Activated T-cell treated with anti-CD3 and anti-CD28 coated beads, Interleukin-2, amount 50 U/mL, for 1 hour (primary cell): ENCODE measurements at regions not wholly inside any gene's neighbourhood (a gene's known extent, or its start where the extent isn't known, plus 50 kb on each side); places are given as distances from the start of the nearest gene placed in this dataset.

Source experiments
- DNase-seq: peaks from one replicate; pipeline ENCODE4 v3.0.0-alpha.2; 2020

DNA sequence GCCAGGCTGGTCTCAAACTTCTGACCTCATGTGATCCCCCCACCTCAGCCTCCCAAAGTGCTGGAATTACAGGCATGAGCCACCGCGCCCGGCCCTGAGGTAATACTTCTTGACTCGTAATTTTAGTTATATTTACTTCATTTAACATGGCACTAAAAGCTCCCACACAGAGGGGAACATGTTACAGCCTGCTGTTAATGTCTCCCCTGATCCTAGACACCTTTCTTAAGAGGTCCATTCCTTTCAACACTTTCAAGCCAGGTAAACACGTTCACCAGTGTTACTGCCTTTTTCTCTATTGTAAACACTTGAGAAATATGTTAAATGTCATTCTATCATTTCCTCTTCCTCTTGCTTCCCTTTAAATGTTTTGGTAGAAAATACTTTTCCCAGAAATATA is 161.4 kb downstream of the METTL4 start:
- no peak for DNase-seq

DNA sequence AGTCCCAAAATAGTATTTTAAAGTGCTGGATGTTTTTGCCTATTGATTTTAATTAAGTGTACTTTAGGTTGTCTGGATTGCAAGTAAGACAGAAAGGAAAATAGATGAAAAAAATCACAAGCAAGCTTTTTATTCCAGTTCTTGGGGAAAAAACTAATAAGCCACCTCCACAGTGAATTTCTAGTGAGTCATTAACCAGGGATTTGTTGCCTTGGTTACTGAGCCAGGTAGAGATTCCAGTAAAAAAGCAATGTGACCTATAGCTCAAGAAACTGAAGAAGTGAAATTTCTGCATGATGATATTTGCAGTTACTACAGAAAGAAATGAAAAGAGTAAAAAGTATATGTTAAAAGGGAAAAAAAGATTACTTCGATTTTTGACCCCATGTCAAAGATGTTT is 160.6 kb downstream of the METTL4 start:
- DNase-seq = no peak

DNA sequence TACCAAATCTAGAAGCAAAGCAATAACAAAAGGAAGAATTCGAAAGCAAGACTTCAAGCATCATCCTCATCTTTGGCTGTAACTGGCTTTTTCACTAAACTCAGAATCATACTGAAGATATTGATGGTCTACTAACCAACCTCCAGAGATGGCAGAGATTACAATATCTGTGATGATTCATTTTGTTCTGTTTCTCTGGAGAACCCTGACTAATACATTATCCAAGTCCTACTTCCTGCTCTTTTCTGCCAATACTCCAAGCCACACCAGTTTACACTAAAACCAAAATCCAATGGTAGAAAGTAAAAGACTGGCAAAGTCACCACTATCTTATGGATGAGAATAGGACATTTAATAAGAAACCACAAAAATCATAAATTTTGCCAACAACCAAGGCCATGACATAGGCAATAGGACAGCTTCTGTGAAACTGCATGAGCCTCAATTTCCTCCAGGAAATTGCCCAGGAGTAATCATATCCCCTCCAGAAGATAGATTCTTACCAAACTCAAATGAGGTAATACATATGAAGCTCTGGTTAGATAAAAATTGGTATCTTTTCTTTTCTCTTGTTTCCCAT is 159.8 kb downstream of the METTL4 start:
- DNase-seq = no peak

DNA sequence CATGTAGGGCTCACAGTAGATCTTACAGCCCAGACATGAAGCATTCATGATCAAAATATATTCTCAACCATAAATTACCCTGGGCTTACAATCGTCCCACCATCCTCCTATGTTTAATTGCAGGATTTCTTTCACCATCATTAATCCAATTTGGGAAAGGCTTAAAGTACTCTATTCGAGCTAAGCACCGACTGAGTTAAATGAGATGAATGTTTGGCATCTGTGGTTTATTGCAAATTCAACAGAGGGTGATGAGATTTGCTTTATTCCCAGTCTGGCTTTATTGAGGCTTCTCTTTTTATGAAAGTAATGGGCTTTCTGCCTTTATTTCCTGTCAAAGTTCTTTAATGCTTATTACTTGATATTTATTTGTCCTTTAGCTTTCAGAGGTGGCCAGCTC is 159.0 kb downstream of the METTL4 start:
- DNase-seq = no peak

DNA sequence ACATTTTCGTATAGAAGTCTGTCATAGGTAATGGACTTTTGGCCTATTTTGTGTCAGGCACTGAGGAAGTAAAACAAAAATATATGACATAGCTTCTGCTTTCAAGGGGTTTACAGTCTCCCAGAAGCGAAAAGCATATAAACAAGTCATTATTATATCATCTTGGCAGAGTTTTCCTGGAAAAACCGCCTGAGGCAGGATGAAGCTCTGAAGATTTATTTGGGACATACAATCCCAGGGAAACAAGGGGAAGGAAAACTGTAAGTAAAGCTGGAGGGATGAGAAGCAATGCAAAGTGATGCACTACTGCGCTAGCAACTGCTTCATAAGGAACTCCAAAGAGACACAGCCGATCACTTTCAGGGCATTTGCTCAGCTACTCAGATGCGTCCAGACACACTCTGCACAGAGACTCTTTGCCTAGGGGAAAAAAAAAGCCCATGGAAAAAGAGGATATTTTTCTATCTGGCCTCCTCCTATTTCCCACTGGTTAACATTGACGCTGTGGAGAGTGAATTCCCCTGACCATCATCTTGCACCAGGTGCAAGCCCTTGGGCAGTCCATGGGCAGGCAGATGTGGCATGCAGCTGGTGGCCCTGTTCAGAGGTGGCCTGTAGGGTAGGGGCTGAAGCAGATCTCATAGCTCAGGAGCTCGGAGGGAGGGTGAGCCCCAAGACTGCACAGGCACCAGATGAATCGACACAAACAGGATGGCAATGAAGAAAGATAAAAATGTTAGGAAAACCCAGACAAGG is 158.1 kb downstream of the METTL4 start:
- no peak for DNase-seq

DNA sequence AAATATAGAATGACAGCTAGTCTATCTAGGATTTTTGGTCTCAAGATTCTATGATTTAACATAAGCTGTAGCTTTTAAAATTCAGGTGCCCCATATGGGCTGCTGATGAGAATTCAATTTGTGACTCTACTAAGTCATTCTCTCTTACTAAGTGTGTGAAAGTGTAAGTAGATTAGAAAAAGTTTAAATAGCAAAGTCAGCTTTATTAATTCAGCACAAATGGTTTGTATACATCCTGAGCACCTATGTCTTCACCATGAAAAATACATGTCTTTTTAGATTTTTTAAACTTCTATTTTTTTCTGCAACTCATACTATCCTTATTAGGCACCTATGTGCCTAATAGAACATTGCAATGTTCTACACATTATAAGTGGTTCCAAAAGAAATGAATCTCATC is 157.1 kb downstream of the METTL4 start:
- no peak for DNase-seq

DNA sequence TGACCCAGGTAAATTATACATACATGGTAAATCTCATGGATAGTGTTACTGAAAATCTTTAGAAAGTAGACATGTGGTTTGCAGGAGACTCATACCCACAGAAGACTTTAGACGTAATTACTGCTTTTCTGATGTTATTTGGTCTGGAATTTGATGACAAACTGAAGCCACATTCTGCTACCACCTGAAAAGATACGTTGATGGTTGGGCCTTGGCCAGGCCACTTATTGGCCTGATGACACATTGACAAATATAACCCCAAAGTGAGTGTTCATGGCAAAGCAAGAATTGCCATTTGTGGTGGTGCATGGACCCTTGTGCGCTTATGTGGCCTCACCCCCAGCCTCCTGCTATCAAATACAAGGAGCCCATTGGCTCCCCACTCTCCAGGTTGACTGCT is 155.6 kb downstream of the METTL4 start:
- no peak for DNase-seq

DNA sequence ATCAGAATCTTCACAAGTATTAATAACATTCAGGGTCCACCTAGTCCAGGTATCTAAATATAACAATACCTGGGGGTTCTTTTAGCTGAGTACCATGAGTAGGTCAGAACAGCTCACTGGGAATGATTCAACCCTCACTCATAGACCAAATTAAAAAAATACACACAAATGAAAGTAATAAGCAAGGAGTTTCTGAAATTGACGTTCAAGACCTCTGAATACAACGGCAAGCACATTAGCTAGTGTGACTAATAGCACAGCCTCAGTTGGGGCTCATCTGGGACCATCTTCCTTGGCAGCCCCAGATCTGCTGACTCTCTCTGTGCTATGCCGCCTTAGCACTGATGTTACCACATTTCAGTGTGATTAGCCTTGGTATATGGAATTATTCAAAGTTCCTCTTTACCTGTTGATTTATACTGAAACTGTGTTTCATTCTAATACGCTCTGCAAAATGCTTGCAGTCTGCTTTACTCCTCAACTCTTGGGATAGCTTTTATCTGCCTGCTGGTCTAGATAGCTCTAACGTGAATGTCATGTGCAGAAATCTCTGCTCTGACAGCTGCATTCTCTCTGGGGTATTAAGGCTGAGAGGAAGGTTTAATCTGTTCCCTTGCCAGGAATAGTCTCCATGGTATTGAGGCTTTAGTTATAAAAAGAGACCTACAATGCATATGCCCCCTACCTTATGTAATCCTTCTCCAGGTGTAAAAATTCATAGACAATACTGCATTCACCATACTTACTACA is 153.3 kb downstream of the METTL4 start:
- DNase-seq = no peak

DNA sequence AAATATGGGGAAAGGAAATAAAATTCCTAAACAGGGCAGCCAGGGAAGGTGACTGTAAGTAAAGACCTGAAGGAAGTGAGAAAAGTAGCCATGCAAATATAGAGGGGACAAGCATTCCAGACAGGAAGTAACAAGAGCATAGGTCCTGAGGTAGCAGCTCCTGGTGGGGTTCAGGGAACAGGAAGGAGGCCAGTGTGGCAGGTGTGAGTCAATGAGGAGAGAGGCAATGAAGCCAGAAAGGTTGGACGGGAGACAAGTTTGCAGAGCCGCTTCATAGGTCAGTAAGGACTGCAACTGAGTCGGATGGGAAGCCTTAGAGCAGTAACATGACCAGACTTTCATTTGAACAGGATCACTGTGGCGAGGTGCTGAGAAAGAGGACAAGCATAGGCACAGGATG is 150.9 kb downstream of the METTL4 start:
- DNase-seq = no peak

DNA sequence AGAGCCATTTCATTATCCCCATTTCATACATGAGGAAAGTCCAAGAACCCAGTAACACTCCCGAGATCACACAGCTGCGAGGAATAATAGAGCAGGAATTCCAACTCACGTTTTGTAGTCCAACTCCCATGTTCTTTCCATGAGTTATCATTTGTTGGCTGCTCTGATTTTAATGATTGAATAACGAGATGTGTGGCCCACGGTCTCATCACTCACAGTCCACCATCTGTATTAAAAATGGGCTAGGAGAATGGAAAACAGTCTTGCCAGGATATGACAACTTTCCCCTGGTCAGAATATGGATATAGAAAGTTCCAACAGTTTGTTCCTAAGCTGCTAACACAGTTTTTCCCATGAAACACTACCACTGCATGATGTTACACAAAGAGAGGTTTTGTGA is 147.5 kb downstream of the METTL4 start:
- DNase-seq = no peak

DNA sequence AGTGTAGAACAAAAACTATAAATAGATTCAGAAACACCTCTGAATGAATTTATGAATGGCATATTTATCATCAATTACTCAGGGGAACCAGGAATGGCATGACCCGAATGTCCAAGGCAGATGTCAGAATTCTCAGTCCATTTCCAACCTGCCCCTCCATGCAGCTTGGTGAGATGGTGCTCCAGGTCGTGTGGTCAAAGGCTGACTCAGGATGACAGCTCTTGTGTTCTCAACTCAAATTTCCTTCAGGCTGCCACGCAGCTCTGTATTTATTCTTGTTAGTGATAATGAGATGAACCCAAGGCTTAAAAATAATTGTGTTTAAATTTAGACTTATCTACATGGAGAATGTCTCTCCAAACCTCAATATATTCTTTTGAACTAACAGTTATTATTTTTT is 146.9 kb downstream of the METTL4 start:
- DNase-seq = no peak

DNA sequence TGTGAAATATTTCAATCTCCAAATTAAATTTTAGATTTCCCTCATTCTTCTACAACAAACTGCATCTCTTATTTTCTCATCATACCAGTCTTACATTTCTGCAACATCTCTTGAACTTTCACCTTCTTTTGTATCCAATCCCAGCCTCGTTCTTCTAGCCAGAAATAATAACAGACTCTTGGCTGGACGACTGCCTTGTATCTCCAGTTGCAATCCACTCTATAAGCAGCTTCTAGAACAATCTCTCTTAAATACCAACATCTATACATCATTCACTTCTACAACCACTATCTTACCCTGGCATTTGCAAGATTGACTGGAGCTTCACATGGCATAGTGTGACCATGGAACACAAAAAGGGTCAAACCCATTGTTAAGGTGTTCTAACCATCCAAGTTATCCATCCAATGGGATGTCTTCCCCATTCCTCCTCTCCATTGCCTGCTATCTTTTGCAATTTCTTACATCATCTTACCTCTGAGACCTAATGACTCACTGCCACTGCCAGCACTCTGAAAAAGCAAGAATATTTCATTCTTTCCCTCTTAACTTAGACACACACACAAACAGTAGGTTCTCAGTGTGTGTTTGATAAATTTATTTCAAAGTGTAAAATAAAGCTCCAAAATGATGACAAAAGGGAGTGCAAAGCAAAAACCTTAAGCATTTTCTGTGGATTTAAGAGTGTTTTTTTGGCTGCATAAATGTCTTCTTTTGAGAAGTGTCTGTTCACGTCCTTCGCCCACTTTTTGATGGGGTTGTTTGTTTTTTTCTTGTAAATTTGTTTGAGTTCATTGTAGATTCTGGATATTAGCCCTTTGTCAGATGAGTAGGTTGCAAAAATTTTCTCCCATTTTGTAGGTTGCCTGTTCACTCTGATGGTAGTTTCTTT is 145.6 kb downstream of the METTL4 start:
- no peak for DNase-seq

DNA sequence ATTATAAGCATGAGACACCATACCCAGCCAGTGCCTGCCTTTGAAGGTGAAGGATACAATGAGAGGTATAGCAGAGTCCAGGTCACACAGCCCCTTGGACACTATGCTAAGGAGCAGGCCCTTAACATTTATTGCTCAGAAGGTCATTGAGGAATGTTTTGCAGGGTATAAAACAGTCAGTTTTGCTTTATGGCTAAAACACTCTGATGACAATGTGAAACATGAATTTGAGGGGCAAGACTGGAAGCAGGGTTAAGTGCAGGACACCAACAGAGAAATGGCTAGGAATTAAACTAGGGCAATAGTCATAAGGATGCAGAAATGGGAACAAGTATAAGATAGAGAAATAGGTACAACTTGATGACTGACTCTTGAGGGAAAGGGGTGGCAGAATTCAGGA is 141.1 kb downstream of the METTL4 start:
- no peak for DNase-seq

DNA sequence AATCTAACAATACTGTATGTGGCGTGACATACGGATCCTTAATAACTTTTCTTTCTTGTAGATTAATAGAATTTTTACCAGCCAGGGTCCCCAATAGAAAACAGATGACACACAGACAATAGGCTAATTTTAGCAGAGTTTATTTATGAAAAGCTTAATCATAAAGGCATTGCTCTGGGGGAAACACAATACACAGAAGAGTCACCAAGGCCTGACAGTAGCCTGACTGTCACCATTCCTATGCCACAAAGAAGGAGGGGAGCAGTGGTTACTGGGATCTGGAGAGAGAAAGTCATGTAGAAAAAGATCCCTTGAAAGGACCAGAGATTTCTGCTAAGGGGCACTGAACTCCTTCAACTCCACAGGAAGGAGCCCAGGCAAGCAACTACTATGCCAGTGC is 139.5 kb downstream of the METTL4 start:
- DNase-seq = no peak

DNA sequence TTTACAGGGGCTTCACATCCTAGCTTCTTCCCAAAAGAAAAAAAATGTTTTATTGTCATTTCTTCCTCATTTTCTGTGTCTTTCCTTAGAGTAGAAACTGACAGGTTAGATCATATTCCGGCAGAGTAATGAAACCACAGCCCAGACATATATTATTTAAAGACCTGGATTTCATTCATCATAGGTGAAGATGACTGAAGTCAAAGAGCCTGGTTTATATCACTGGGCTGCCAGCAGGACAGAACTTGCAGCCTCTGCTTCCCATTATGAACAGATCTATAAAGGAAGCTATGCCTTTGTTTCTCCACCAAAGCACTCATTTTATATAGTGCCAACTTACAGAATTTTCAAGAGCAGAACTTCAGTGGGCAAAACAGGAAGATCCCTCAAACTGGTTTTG is 137.9 kb downstream of the METTL4 start:
- DNase-seq = no peak

DNA sequence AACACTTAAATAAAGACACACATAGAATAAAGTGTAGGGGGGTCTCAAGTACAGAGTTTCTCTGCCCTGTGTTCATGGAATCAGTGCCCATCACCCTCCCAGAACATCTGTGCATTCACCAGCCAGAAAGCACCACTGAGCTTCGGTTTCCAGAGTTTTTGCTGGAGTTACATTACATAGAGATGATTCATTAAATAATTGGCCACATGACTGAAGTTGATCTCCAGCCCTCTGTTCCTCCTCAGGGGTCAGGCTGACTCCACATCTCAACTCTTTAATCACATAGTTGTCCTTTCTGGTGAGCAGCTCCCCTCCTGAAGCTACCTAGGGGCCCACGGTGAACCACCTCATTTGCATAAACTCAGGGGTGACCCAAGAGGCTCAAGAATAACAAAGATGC is 129.8 kb downstream of the METTL4 start:
- no peak for DNase-seq

DNA sequence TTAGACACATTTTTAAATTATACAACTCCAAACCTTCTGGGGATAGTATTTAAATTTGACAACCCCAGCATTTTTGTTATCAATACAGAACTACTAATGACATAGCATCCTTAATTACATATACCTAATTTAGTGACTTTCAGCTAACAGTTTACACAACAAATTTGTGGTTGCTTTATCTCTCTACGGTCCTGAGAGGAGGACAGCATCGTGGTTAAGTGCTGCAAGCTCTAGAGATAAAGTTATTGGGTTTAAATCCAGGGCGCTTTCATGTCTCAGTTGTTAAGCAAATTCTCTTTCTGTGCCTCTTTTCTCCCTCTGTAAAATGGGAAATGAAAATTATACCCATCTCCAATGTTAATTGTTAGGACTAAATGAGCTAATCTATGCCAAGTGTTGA is 129.3 kb downstream of the METTL4 start:
- no peak for DNase-seq

DNA sequence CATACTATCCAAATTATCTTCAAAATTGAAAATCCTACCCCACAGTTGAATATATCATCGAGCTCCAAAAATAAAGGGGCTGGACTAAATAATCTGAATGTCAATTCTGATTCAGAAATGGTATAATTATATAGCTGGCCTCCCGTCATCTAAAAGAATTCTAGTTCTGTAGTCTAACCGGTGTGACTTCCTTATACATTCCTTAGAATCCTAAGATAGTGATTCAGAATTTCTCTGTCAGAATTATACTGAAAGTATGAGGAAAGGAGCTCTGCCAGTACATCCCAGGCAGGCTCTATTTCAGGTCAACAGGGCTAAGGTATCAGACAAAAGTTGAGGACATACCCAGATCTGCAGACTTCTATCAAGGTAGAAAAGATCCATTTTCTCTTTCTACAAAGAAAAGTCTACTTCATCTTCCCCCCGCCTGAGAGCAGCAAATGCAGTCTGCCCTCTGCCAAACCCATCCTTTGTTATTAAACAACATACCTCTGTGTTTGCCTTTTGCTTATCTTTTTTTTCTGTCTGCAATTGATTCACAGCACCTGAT is 128.5 kb downstream of the METTL4 start:
- no peak for DNase-seq

DNA sequence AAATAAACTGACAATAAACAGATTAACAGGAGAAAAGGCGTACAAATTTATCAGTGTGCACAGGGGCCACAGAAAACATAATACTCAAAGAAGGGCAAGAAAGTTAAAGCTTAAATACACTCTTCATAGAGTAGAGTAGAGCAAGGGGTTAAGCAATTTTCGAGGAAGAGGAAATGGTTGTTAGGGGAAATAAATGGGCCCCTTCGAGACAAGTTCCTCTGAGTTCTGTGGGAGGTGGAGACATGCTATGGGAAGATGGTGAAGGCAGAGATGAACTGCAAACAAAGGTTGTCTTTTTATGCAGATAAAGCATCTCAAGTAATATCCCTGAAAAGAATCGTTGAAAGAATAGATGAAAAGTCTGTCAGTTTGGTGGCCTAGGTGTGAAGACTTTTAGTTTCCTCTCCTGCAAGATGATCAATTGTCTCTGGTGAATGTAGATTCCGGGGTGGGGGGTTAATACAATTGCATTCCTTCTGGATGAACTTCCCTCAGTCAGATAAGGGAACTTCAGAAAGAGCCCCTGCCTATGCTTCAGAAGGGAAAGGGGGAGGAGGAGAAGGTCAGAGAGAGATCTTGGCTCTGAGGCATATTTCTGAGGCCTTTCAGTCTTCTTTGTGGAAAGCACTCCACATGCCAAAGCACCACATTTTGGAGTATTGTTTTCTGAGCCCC is 127.0 kb downstream of the METTL4 start:
- no peak for DNase-seq

DNA sequence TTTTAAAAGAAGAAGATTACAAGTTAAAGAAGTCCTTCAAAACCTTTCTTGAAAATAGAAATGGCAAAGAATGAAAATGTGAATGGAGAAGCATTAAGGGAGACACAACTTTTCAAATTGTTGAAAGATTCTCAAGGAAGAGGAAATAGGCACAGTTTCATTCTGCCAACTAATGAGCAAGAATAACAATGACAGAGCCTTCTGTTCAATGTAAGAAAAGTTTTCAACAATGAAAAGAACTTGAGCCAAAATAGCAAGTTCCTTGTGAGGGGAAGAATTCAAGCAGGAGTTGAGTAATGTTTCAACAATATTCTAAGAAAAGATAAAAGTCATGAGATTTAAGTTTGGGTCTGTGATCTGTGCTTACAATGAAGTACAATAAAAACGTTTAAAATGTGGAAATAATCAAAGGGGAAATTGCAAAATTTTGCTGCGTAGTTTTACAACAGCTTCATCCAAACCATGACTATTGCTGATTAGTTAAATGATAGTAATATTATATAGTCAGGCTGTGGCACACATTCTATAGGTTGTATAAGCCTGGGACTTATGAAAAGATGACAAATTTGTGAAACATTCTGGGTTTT is 122.6 kb downstream of the METTL4 start:
- no peak for DNase-seq

DNA sequence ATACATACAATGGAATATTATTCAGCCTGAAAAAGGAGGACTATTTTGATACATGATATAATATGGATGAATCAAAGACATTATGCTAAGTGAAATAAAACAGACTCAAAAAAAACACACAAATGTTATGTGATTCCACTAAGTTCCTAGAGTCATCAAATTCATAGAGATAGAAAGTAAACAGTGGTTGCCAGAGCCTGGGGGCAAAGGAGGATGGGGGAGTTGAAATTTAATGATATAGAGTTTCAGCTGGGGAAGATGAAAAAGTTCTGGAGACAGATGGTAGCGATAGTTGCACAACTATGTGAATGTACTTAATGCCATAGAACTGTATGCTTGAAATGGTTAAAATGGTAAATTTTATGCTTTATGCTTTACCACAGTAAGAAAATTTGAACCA is 119.7 kb downstream of the METTL4 start:
- DNase-seq = no peak

DNA sequence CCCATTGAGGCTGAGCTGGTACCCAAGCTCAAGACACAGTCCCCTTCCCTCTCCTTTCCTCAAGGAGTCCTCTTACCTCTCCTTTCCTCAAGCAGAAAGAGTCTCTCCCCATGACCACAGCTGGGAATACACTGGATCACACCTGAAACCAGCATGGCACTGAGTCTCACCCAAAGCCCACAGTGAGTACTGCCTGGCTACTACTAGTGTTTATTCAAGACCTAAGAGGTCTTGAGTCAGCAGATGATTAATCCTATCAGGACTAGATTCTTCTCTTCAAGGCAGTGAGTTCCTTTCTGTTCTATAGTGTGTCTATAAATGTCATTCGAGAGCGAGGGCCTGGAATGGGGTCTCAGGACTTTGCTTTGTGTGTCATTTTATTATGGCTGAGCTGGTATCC is 111.4 kb downstream of the METTL4 start:
- no peak for DNase-seq
